ENCODE measurements at regions not wholly inside any gene's neighbourhood (a gene's known extent, or its start where the extent isn't known, plus 50 kb on each side); places are given as distances from the start of the nearest gene placed in this dataset.
"Not testable (repeated sequence)": the region's sequence is repeated elsewhere in the genome, so short reads cannot be mapped to it uniquely, and the experiment has no call there.

GRCh38 chr20:30816182-30816645 is 441.2 kb upstream of the DEFB115 start:
- no peak overlapping the region for H3K4me3 ChIP-seq (ENCODE audit: low read depth, low read length)
- ChIA-PET CTCF (no interaction called here), POLR2A (no interaction called here)
- H3K27me3 ChIP-seq (ENCODE audit: control insufficient read depth, insufficient read depth, low read length): no peaks in the 10 kb centered on the region
- no peaks in the 10 kb centered on the region for H3K36me3 ChIP-seq (ENCODE audit: control insufficient read depth, insufficient read depth, low read length)
- DNase-seq (ENCODE audit: low read depth): no peak
- TF ChIP-seq, protein P1, sequence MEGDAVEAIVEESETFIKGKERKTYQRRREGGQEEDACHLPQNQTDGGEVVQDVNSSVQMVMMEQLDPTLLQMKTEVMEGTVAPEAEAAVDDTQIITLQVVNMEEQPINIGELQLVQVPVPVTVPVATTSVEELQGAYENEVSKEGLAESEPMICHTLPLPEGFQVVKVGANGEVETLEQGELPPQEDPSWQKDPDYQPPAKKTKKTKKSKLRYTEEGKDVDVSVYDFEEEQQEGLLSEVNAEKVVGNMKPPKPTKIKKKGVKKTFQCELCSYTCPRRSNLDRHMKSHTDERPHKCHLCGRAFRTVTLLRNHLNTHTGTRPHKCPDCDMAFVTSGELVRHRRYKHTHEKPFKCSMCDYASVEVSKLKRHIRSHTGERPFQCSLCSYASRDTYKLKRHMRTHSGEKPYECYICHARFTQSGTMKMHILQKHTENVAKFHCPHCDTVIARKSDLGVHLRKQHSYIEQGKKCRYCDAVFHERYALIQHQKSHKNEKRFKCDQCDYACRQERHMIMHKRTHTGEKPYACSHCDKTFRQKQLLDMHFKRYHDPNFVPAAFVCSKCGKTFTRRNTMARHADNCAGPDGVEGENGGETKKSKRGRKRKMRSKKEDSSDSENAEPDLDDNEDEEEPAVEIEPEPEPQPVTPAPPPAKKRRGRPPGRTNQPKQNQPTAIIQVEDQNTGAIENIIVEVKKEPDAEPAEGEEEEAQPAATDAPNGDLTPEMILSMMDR (IDR thresholded peaks at IDR 0.05; ENCODE audit: insufficient read depth, low read depth, low read length): no peak

DNA sequence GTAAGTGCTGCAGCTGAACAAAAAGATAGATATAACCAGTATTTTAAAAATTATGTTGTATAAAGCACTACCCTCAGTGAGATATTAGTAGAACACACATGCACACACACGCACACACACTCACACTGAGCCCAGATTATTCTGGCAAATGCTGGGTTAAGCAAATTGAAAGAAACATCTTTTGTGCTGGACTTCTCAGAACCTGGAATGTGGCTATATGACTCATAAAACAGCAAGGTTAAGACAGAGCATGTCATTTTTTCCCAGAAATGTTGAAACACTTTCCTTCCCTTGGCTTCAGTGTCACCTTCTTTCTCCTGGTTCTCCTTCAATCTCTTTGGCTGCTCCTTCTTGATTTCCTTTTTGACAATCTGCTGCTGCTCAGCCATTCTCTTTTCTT is 435.8 kb upstream of the DEFB115 start:
- POLR2A ChIA-PET; CTCF ChIA-PET; H3K27me3 ChIP-seq (ENCODE audit: control insufficient read depth, insufficient read depth, low read length); DNase-seq (ENCODE audit: low read depth); H3K4me3 ChIP-seq (ENCODE audit: low read depth, low read length); H3K36me3 ChIP-seq (ENCODE audit: control insufficient read depth, insufficient read depth, low read length): not testable (repeated sequence)

- CTCF ChIA-PET; H3K27me3 ChIP-seq (ENCODE audit: control insufficient read depth, insufficient read depth, low read length); H3K36me3 ChIP-seq (ENCODE audit: control insufficient read depth, insufficient read depth, low read length); POLR2A ChIA-PET; H3K4me3 ChIP-seq (ENCODE audit: low read depth, low read length); DNase-seq (ENCODE audit: low read depth): not testable (repeated sequence)
Measured at GRCh38 chr20:30824666-30825065, 432.8 kb upstream of the DEFB115 start.

GRCh38 chr20:30845923-30846322 is 411.5 kb upstream of the DEFB115 start:
- H3K36me3 ChIP-seq (ENCODE audit: control insufficient read depth, insufficient read depth, low read length); H3K4me3 ChIP-seq (ENCODE audit: low read depth, low read length); CTCF ChIA-PET; DNase-seq (ENCODE audit: low read depth); H3K27me3 ChIP-seq (ENCODE audit: control insufficient read depth, insufficient read depth, low read length); POLR2A ChIA-PET: not testable (repeated sequence)

GRCh38 chr20:30868271-30868670 is 389.2 kb upstream of the DEFB115 start:
- CTCF ChIA-PET; H3K27me3 ChIP-seq (ENCODE audit: control insufficient read depth, insufficient read depth, low read length); H3K4me3 ChIP-seq (ENCODE audit: low read depth, low read length); DNase-seq (ENCODE audit: low read depth); POLR2A ChIA-PET; H3K36me3 ChIP-seq (ENCODE audit: control insufficient read depth, insufficient read depth, low read length): not testable (repeated sequence)

- CTCF ChIA-PET: not testable (repeated sequence)
Measured at GRCh38 chr20:30871127-30871526, 386.3 kb upstream of the DEFB115 start.

GRCh38 chr20:30872252-30872651 is 385.2 kb upstream of the DEFB115 start:
- CTCF ChIA-PET; DNase-seq (ENCODE audit: low read depth); H3K27me3 ChIP-seq (ENCODE audit: control insufficient read depth, insufficient read depth, low read length); H3K4me3 ChIP-seq (ENCODE audit: low read depth, low read length); H3K36me3 ChIP-seq (ENCODE audit: control insufficient read depth, insufficient read depth, low read length); POLR2A ChIA-PET: not testable (repeated sequence)

More at GRCh38 chr20:30871127-30871526, 386.3 kb upstream of the DEFB115 start:
- POLR2A ChIA-PET; H3K27me3 ChIP-seq (ENCODE audit: control insufficient read depth, insufficient read depth, low read length); H3K36me3 ChIP-seq (ENCODE audit: control insufficient read depth, insufficient read depth, low read length); H3K4me3 ChIP-seq (ENCODE audit: low read depth, low read length); DNase-seq (ENCODE audit: low read depth): not testable (repeated sequence)

- DNase-seq (ENCODE audit: low read depth); H3K4me3 ChIP-seq (ENCODE audit: low read depth, low read length); H3K27me3 ChIP-seq (ENCODE audit: control insufficient read depth, insufficient read depth, low read length); H3K36me3 ChIP-seq (ENCODE audit: control insufficient read depth, insufficient read depth, low read length); CTCF ChIA-PET; POLR2A ChIA-PET: not testable (repeated sequence)
Measured at GRCh38 chr20:30875868-30876267, 381.6 kb upstream of the DEFB115 start.

DNA sequence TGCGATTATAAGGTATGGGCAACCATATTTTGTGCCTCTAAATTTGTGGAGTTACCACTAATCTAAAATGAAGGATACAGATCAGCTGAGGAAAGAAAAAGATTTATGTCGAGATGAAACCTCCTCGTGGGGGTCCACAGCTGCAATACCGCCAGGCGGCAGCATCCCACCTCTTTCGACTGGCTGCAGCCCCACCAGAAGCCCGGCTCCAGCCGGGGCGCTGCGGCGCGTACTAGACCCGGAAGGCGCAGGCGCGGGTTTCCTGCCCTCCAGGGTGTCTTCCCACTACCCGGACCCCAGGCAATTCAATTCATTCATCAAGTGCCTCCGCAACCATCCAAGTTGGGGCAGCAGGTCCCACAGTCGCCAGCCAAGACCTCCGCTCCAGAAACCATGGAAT is 366.1 kb upstream of the DEFB115 start:
- H3K4me3 ChIP-seq (ENCODE audit: low read depth, low read length); DNase-seq (ENCODE audit: low read depth); POLR2A ChIA-PET; H3K36me3 ChIP-seq (ENCODE audit: control insufficient read depth, insufficient read depth, low read length); CTCF ChIA-PET: not testable (repeated sequence)
- H3K27me3 ChIP-seq (ENCODE audit: control insufficient read depth, insufficient read depth, low read length): peaks cover 15% of the 10 kb centered on the region
